ENCODE measurements at regions not wholly inside any gene's neighbourhood (a gene's known extent, or its start where the extent isn't known, plus 50 kb on each side); places are given as distances from the start of the nearest gene placed in this dataset.

GRCh38 chr2:194203898-194204297 lies 1453.1 kb upstream of the SLC39A10 start:
- Histone ChIP-seq H3K36me3 (ENCODE audit: control insufficient read depth in 2 of 2, insufficient read depth in 2 of 2, low read length in 2 of 2) (no peaks in the 10 kb centered on the region), H3K4me1 (ENCODE audit: control insufficient read depth, insufficient read depth, low read length) (no peaks in the 10 kb centered on the region), H3K9me3 (ENCODE audit: control insufficient read depth in 2 of 2, low read length in 2 of 2) (no peaks in the 10 kb centered on the region), H3K9ac (ENCODE audit: low read length in 2 of 2) (no peak overlapping the region), H3K4me3 (ENCODE audit: low read length in 2 of 2) (no peak overlapping the region), H3K27me3 (ENCODE audit: control insufficient read depth in 1 of 2, insufficient read depth in 2 of 2, low read length in 2 of 2) (no peaks in the 10 kb centered on the region), H3K27ac (ENCODE audit: low read length) (no peak overlapping the region)

DNA sequence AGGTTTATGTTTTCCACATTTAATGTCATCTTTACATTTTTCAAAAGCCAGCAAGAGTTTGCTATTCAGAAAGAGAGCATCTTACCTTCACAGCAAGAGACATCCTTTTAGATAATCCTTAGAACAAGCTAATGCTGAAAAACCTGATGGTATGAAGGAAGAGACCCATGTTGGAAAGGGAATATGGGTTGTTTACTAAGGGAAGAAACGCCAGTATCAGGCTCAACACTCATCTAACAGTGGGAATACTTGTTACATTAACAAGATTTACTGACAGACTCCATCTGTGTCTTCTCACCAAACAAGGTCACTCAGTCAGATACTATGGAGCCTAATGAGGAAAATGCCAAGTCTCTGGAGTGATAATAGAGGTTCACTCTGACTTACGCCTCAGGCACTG lies 1474.1 kb upstream of the SLC39A10 start:
- no peak overlapping the region for H3K27ac ChIP-seq (ENCODE audit: low read length)
- H3K9me3 ChIP-seq (ENCODE audit: control insufficient read depth in 2 of 2, low read length in 2 of 2) = no peaks in the 10 kb centered on the region
- H3K36me3 ChIP-seq (ENCODE audit: control insufficient read depth in 2 of 2, insufficient read depth in 2 of 2, low read length in 2 of 2) = no peaks in the 10 kb centered on the region
- no peak overlapping the region for H3K4me3 ChIP-seq (ENCODE audit: low read length in 2 of 2)
- no peaks in the 10 kb centered on the region for H3K27me3 ChIP-seq (ENCODE audit: control insufficient read depth in 1 of 2, insufficient read depth in 2 of 2, low read length in 2 of 2)
- no peak overlapping the region for H3K9ac ChIP-seq (ENCODE audit: low read length in 2 of 2)
- H3K4me1 ChIP-seq (ENCODE audit: control insufficient read depth, insufficient read depth, low read length) = no peaks in the 10 kb centered on the region

GRCh38 chr2:194176134-194176533 lies 1480.9 kb upstream of the SLC39A10 start:
- Histone ChIP-seq H3K27me3 (ENCODE audit: control insufficient read depth in 1 of 2, insufficient read depth in 2 of 2, low read length in 2 of 2) (no peaks in the 10 kb centered on the region), H3K27ac (ENCODE audit: low read length) (no peak overlapping the region), H3K4me3 (ENCODE audit: low read length in 2 of 2) (no peak overlapping the region), H3K36me3 (ENCODE audit: control insufficient read depth in 2 of 2, insufficient read depth in 2 of 2, low read length in 2 of 2) (no peaks in the 10 kb centered on the region), H3K9me3 (ENCODE audit: control insufficient read depth in 2 of 2, low read length in 2 of 2) (no peaks in the 10 kb centered on the region), H3K9ac (ENCODE audit: low read length in 2 of 2) (no peak overlapping the region), H3K4me1 (ENCODE audit: control insufficient read depth, insufficient read depth, low read length) (no peaks in the 10 kb centered on the region)

- no peak overlapping the region for H3K4me3 ChIP-seq (ENCODE audit: low read length in 2 of 2)
- no peak overlapping the region for H3K27ac ChIP-seq (ENCODE audit: low read length)
- H3K27me3 ChIP-seq (ENCODE audit: control insufficient read depth in 1 of 2, insufficient read depth in 2 of 2, low read length in 2 of 2) = no peaks in the 10 kb centered on the region
- H3K36me3 ChIP-seq (ENCODE audit: control insufficient read depth in 2 of 2, insufficient read depth in 2 of 2, low read length in 2 of 2) = no peaks in the 10 kb centered on the region
- H3K4me1 ChIP-seq (ENCODE audit: control insufficient read depth, insufficient read depth, low read length) = no peaks in the 10 kb centered on the region
- no peaks in the 10 kb centered on the region for H3K9me3 ChIP-seq (ENCODE audit: control insufficient read depth in 2 of 2, low read length in 2 of 2)
- H3K9ac ChIP-seq (ENCODE audit: low read length in 2 of 2) = no peak overlapping the region
Observed at GRCh38 chr2:194166818-194167217, 1490.2 kb upstream of the SLC39A10 start.

DNA sequence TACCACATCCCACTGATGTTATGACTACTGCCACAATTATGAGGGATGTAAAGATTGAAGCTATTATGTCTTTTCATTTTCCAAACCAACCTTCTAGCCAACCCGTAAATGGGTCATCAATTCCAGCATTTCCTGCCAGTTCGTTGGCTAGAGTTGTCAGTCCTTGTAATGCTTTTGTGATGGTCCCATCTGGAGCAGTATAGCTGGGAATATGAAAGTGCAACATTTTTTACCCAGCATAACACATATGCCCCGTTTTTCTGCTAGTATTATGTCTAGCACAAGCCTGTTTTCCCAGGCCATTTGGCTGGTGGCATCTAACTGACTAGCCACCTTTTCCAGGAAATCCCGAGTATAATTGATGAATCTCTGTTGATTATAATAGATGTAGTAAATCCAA lies 1501.6 kb upstream of the SLC39A10 start:
- no peaks in the 10 kb centered on the region for H3K4me1 ChIP-seq (ENCODE audit: control insufficient read depth, insufficient read depth, low read length)
- H3K27me3 ChIP-seq (ENCODE audit: control insufficient read depth in 1 of 2, insufficient read depth in 2 of 2, low read length in 2 of 2) = no peaks in the 10 kb centered on the region
- H3K4me3 ChIP-seq (ENCODE audit: low read length in 2 of 2) = no peak overlapping the region
- H3K9ac ChIP-seq (ENCODE audit: low read length in 2 of 2) = no peak overlapping the region
- H3K36me3 ChIP-seq (ENCODE audit: control insufficient read depth in 2 of 2, insufficient read depth in 2 of 2, low read length in 2 of 2) = no peaks in the 10 kb centered on the region
- no peak overlapping the region for H3K27ac ChIP-seq (ENCODE audit: low read length)
- peaks cover 0 to 2% of the 10 kb centered on the region in 2 donors for H3K9me3 ChIP-seq (ENCODE audit: control insufficient read depth in 2 of 2, low read length in 2 of 2)

GRCh38 chr2:194151231-194151630 lies 1505.8 kb upstream of the SLC39A10 start:
- Histone ChIP-seq H3K36me3 (ENCODE audit: control insufficient read depth in 2 of 2, insufficient read depth in 2 of 2, low read length in 2 of 2) (no peaks in the 10 kb centered on the region), H3K9ac (ENCODE audit: low read length in 2 of 2) (no peak overlapping the region), H3K27ac (ENCODE audit: low read length) (no peak overlapping the region), H3K27me3 (ENCODE audit: control insufficient read depth in 1 of 2, insufficient read depth in 2 of 2, low read length in 2 of 2) (no peaks in the 10 kb centered on the region), H3K4me3 (ENCODE audit: low read length in 2 of 2) (no peak overlapping the region), H3K9me3 (ENCODE audit: control insufficient read depth in 2 of 2, low read length in 2 of 2) (no peaks in the 10 kb centered on the region), H3K4me1 (ENCODE audit: control insufficient read depth, insufficient read depth, low read length) (no peaks in the 10 kb centered on the region)

GRCh38 chr2:194135463-194135862 lies 1521.6 kb upstream of the SLC39A10 start:
- H3K9ac ChIP-seq (ENCODE audit: low read length in 2 of 2) = no peak overlapping the region
- H3K4me3 ChIP-seq (ENCODE audit: low read length in 2 of 2) = no peak overlapping the region
- H3K27me3 ChIP-seq (ENCODE audit: control insufficient read depth in 1 of 2, insufficient read depth in 2 of 2, low read length in 2 of 2) = no peaks in the 10 kb centered on the region
- H3K4me1 ChIP-seq (ENCODE audit: control insufficient read depth, insufficient read depth, low read length) = no peaks in the 10 kb centered on the region
- no peaks in the 10 kb centered on the region for H3K9me3 ChIP-seq (ENCODE audit: control insufficient read depth in 2 of 2, low read length in 2 of 2)
- H3K27ac ChIP-seq (ENCODE audit: low read length) = no peak overlapping the region
- H3K36me3 ChIP-seq (ENCODE audit: control insufficient read depth in 2 of 2, insufficient read depth in 2 of 2, low read length in 2 of 2) = no peaks in the 10 kb centered on the region

DNA sequence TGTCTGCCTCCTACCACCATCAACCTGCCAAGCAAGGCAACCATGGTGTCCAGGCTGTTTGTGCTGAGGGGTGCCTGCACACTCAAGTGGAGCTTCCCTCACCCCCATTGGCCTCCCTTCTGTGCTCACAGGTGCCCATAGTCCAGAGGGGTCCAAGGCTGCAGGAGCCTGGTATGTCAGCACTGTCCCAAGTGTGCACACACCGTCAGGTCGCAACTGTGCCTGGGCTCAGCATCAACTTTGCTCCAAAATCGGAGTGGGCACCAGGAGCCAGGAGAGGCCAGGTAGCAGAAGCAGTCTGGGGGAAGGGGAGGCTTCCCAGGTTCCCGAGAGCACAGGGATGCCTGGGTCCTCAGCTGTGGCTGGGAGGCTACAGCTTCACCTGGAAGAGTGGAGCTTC lies 1528.2 kb upstream of the SLC39A10 start:
- Histone ChIP-seq H3K27me3 (ENCODE audit: control insufficient read depth in 1 of 2, insufficient read depth in 2 of 2, low read length in 2 of 2) (no peaks in the 10 kb centered on the region), H3K9ac (ENCODE audit: low read length in 2 of 2) (no peak overlapping the region), H3K4me3 (ENCODE audit: low read length in 2 of 2) (no peak overlapping the region), H3K36me3 (ENCODE audit: control insufficient read depth in 2 of 2, insufficient read depth in 2 of 2, low read length in 2 of 2) (no peaks in the 10 kb centered on the region), H3K9me3 (ENCODE audit: control insufficient read depth in 2 of 2, low read length in 2 of 2) (peaks cover 0 to 10% of the 10 kb centered on the region in 2 donors), H3K27ac (ENCODE audit: low read length) (no peak overlapping the region), H3K4me1 (ENCODE audit: control insufficient read depth, insufficient read depth, low read length) (no peaks in the 10 kb centered on the region)

- Histone ChIP-seq H3K4me3 (ENCODE audit: low read length in 2 of 2) (no peak overlapping the region), H3K9me3 (ENCODE audit: control insufficient read depth in 2 of 2, low read length in 2 of 2) (peaks cover 0 to 10% of the 10 kb centered on the region in 2 donors), H3K27me3 (ENCODE audit: control insufficient read depth in 1 of 2, insufficient read depth in 2 of 2, low read length in 2 of 2) (no peaks in the 10 kb centered on the region), H3K9ac (ENCODE audit: low read length in 2 of 2) (no peak overlapping the region), H3K36me3 (ENCODE audit: control insufficient read depth in 2 of 2, insufficient read depth in 2 of 2, low read length in 2 of 2) (no peaks in the 10 kb centered on the region), H3K4me1 (ENCODE audit: control insufficient read depth, insufficient read depth, low read length) (no peaks in the 10 kb centered on the region), H3K27ac (ENCODE audit: low read length) (no peak overlapping the region)
Observed at GRCh38 chr2:194126418-194126817, 1530.6 kb upstream of the SLC39A10 start.

DNA sequence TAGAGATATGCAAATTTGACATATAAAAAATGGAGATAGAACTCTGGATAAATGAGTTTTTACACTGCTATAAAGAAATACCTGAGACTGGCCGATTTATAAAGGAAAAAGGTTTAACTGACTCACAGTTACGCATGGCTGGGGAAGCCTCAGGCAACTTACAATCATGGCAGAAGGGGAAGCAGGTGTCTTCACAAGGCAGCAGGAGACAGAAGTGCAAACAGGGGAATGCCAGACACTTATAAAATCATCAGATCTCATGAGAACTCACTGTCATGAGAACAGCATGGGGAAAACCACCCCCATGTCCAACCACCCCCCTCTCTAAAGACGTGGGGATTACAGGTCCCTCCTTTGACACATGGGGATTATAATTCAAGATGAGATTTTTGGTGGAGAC lies 1540.2 kb upstream of the SLC39A10 start:
- Histone ChIP-seq H3K27ac (ENCODE audit: low read length) (no peak overlapping the region), H3K4me1 (ENCODE audit: control insufficient read depth, insufficient read depth, low read length) (no peaks in the 10 kb centered on the region), H3K9ac (ENCODE audit: low read length in 2 of 2) (no peak overlapping the region), H3K4me3 (ENCODE audit: low read length in 2 of 2) (no peak overlapping the region), H3K9me3 (ENCODE audit: control insufficient read depth in 2 of 2, low read length in 2 of 2) (no peaks in the 10 kb centered on the region), H3K27me3 (ENCODE audit: control insufficient read depth in 1 of 2, insufficient read depth in 2 of 2, low read length in 2 of 2) (no peaks in the 10 kb centered on the region), H3K36me3 (ENCODE audit: control insufficient read depth in 2 of 2, insufficient read depth in 2 of 2, low read length in 2 of 2) (no peaks in the 10 kb centered on the region)

DNA sequence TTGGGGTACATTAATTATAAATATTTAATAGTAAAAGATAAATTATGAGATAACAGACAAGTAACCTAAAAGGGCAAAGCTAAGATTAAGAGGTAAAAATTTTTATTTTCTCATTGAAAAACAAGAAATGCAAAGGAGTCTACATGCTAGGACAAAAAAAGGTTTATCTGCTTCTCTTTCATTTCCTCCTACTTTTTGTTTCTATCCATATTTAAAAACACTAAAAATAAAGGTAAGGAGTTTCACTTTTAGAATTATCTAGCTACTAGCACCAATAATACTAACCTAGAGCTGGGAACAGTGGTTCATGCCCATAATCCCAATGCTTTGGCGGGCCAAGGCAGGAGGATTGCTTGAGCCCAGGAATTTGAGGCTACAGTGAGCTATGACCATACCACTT lies 1551.7 kb upstream of the SLC39A10 start:
- Histone ChIP-seq H3K27ac (ENCODE audit: low read length) (no peak overlapping the region), H3K4me3 (ENCODE audit: low read length in 2 of 2) (no peak overlapping the region), H3K9ac (ENCODE audit: low read length in 2 of 2) (no peak overlapping the region), H3K36me3 (ENCODE audit: control insufficient read depth in 2 of 2, insufficient read depth in 2 of 2, low read length in 2 of 2) (no peaks in the 10 kb centered on the region), H3K27me3 (ENCODE audit: control insufficient read depth in 1 of 2, insufficient read depth in 2 of 2, low read length in 2 of 2) (no peaks in the 10 kb centered on the region), H3K9me3 (ENCODE audit: control insufficient read depth in 2 of 2, low read length in 2 of 2) (no peaks in the 10 kb centered on the region), H3K4me1 (ENCODE audit: control insufficient read depth, insufficient read depth, low read length) (no peaks in the 10 kb centered on the region)

DNA sequence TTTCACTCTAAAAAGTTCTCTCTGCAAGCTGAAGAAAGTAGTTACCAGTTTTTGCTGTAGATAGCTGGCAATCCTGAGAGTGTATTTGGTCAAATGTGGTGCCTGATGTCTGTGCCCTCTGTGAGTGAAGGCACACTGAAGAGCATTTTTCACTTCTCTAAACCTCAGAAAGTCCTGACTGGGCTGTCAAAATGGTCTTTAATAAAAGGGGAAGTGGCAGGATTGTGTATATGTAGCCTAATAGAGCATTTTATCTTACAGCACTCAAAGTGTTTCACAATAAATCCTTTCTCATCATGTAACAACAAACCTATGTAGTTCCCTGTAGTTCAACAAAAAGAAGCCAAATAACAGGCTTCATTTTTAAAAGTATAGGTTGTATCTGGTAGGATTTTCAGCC lies 1552.3 kb upstream of the SLC39A10 start:
- Histone ChIP-seq H3K4me1 (ENCODE audit: control insufficient read depth, insufficient read depth, low read length) (no peaks in the 10 kb centered on the region), H3K9me3 (ENCODE audit: control insufficient read depth in 2 of 2, low read length in 2 of 2) (no peaks in the 10 kb centered on the region), H3K27me3 (ENCODE audit: control insufficient read depth in 1 of 2, insufficient read depth in 2 of 2, low read length in 2 of 2) (no peaks in the 10 kb centered on the region), H3K27ac (ENCODE audit: low read length) (no peak overlapping the region), H3K36me3 (ENCODE audit: control insufficient read depth in 2 of 2, insufficient read depth in 2 of 2, low read length in 2 of 2) (no peaks in the 10 kb centered on the region), H3K4me3 (ENCODE audit: low read length in 2 of 2) (no peak overlapping the region), H3K9ac (ENCODE audit: low read length in 2 of 2) (no peak overlapping the region)

Measured in stomach smooth muscle (tissue), 2 donors.